Upper lobe of left lung (tissue), 4 donors: ENCODE measurements at regions not wholly inside any gene's neighbourhood (a gene's known extent, or its start where the extent isn't known, plus 50 kb on each side); places are given as distances from the start of the nearest gene placed in this dataset.

Experiments
- EP300 ChIP-seq, 4 donors: sonication (generic); formaldehyde crosslinking; IDR thresholded peaks; one replicate each; pipeline ENCODE4 v1.5.1; 2017; ENCODE audit warnings: antibody characterized with exemption in 4 of 4, control low read depth in 2 of 4
- POLR2A ChIP-seq, 4 donors: fragments of 450-650 bp; IDR thresholded peaks; one replicate each; pipeline ENCODE4 v1.5.1; 2016 to 2017; ENCODE audit warnings: antibody characterized with exemption in 4 of 4, mild to moderate bottlenecking in 2 of 4
- POLR2AphosphoS5 ChIP-seq, 2 donors: sonication (generic); formaldehyde crosslinking; IDR thresholded peaks; one replicate each; pipeline ENCODE4 v1.5.1; 2017; ENCODE audit warnings: antibody characterized with exemption in 2 of 2
- TF ChIP-seq, protein P1 (sequence below), 6 experiments: fragments of 450-650 bp in 4 of 6; fragments of 200-600 bp in 2 of 6; sonication (generic) in 2 of 6; IDR thresholded peaks; one replicate each; pipeline ENCODE4 v1.5.1; 2016 to 2019; ENCODE audit warnings: antibody characterized with exemption in 6 of 6

DNA sequence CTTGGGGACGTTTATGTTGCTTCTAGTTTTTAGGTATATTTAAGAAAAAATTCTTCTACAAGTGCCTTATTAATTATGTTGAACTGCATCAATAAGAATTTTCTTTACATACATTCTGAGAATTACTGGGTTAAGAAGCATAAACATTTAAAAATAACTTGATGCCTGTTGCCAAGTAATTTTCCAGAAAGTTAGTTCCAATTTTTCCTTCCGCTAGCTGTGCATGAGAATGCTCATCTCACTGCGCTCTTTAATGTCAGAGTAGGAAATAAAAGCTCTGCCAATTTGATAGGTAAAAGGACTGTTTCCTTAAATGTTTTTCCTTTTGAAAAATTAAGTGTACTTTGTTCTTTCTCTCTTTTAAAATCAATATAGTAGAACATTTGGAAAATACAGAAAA is 113.1 kb upstream of the ZBED5 start:
- TF ChIP-seq, protein P1, sequence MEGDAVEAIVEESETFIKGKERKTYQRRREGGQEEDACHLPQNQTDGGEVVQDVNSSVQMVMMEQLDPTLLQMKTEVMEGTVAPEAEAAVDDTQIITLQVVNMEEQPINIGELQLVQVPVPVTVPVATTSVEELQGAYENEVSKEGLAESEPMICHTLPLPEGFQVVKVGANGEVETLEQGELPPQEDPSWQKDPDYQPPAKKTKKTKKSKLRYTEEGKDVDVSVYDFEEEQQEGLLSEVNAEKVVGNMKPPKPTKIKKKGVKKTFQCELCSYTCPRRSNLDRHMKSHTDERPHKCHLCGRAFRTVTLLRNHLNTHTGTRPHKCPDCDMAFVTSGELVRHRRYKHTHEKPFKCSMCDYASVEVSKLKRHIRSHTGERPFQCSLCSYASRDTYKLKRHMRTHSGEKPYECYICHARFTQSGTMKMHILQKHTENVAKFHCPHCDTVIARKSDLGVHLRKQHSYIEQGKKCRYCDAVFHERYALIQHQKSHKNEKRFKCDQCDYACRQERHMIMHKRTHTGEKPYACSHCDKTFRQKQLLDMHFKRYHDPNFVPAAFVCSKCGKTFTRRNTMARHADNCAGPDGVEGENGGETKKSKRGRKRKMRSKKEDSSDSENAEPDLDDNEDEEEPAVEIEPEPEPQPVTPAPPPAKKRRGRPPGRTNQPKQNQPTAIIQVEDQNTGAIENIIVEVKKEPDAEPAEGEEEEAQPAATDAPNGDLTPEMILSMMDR (IDR thresholded peaks at IDR 0.05), result no peak
- no peak for TF ChIP-seq POLR2A (IDR thresholded peaks at IDR 0.05)
- TF ChIP-seq POLR2AphosphoS5 (IDR thresholded peaks at IDR 0.05), result no peak
- no peak for TF ChIP-seq EP300 (IDR thresholded peaks at IDR 0.05)
